SK-N-MC (cell line): ENCODE measurements at regions not wholly inside any gene's neighbourhood (a gene's known extent, or its start where the extent isn't known, plus 50 kb on each side); places are given as distances from the start of the nearest gene placed in this dataset.

Experiments used
- EZH2 ChIP-seq: fragments of 200-600 bp; sonication (generic); IDR thresholded peaks from one replicate; pipeline ENCODE4 v1.6.1; 2017; ENCODE audit warnings: antibody characterized with exemption
- FOXP2 ChIP-seq: optimal IDR thresholded peaks from 2 replicates; pipeline ENCODE3; 2011; ENCODE audit warnings: mild to moderate bottlenecking, moderate library complexity; ENCODE audit not compliant: insufficient read depth; ENCODE audit errors: extremely low read length, control extremely low read depth
- POLR2AphosphoS5 ChIP-seq: IDR thresholded peaks from 2 replicates; pipeline ENCODE4 v1.6.1; 2012; ENCODE audit warnings: mild to moderate bottlenecking, low read depth, low read length, borderline replicate concordance

DNA sequence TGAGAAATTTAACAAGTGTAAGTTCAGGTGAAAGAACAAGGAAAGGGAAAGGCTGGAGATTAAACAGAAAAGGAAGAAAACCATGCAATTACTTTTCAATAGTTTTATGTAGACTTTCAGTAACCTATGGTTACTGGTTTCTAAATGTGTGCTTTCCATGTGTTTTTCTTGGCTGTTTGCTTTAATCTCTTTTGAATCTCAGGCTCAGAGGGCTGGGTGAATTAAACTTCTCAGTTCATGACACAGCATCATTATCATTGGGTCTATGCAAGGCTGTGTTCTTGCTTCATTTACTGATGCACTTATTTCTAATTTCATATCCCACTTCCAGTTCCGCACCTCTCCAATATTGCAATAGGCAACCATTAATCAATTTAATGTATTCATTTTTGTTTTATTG, 266.5 kb upstream of the UGT8 start:
- TF ChIP-seq POLR2AphosphoS5, result no peak
- TF ChIP-seq EZH2, result no peak
- no peak for TF ChIP-seq FOXP2
